Keratinocyte (primary cell): ENCODE measurements at regions not wholly inside any gene's neighbourhood (a gene's known extent, or its start where the extent isn't known, plus 50 kb on each side); places are given as distances from the start of the nearest gene placed in this dataset.

Experiments
- DNase-seq: peaks from one replicate; pipeline ENCODE4 v3.0.0-alpha.2; 2011; ENCODE audit warnings: low read depth, missing footprints, low spot score
- FAIRE-seq: peaks from 2 replicates; lab custom pipeline; 2011; peaks lifted over from hg19 to GRCh38; lab: Jason Lieb, UNC
- H2AFZ ChIP-seq: 2 replicates; pipeline ENCODE4 v1.6.0; 2012; ENCODE audit warnings: low read length, control low read depth, inconsistent platforms; ENCODE audit not compliant: control insufficient read depth
- H3K27ac ChIP-seq: 2 replicates; pipeline ENCODE4 v1.5.1; 2011; ENCODE audit warnings: low read length; ENCODE audit not compliant: control insufficient read depth, insufficient read depth
- H3K27me3 ChIP-seq: 3 replicates; pipeline ENCODE4 v1.6.0; 2011; ENCODE audit warnings: low read length; ENCODE audit not compliant: control insufficient read depth, insufficient read depth; ENCODE audit errors: extremely low read depth
- H3K36me3 ChIP-seq, 2 experiments: 2 replicates in 1 of 2; 3 replicates in 1 of 2; pipeline ENCODE4 v1.5.1; 2011; ENCODE audit warnings: low read length in 2 of 2, mild to moderate bottlenecking in 1 of 2; ENCODE audit not compliant: control insufficient read depth in 2 of 2, insufficient read depth in 2 of 2; ENCODE audit errors: extremely low read depth in 1 of 2
- H3K4me1 ChIP-seq: 3 replicates; pipeline ENCODE4 v1.5.1; 2011; ENCODE audit warnings: low read length; ENCODE audit not compliant: control insufficient read depth, insufficient read depth; ENCODE audit errors: extremely low read depth
- H3K4me2 ChIP-seq: 3 replicates; pipeline ENCODE4 v1.6.0; 2011; ENCODE audit warnings: low read depth, low read length; ENCODE audit not compliant: control insufficient read depth, insufficient read depth; ENCODE audit errors: extremely low read depth
- H3K4me3 ChIP-seq, 3 experiments: fragments of 200-600 bp in 1 of 3; sonication (generic) in 1 of 3; 2 replicates in 2 of 3; 3 replicates in 1 of 3; pipeline ENCODE4 v1.5.1; 2011 to 2016; ENCODE audit warnings: low read length in 3 of 3, mild to moderate bottlenecking in 3 of 3, control low read depth in 2 of 3, inconsistent platforms in 1 of 3, low read depth in 1 of 3, mixed read lengths in 1 of 3, mixed run types in 1 of 3, moderate library complexity in 1 of 3; ENCODE audit not compliant: control insufficient read depth in 2 of 3, insufficient read depth in 2 of 3; ENCODE audit errors: extremely low read depth in 1 of 3
- H3K79me2 ChIP-seq: 2 replicates; pipeline ENCODE4 v1.6.0; 2012; ENCODE audit warnings: low read length; ENCODE audit not compliant: control insufficient read depth, insufficient read depth
- H3K9ac ChIP-seq: 3 replicates; pipeline ENCODE4 v1.6.0; 2011; ENCODE audit warnings: low read length; ENCODE audit not compliant: control insufficient read depth, insufficient read depth; ENCODE audit errors: extremely low read depth
- H3K9me1 ChIP-seq: 3 replicates; pipeline ENCODE4 v1.6.0; 2011; ENCODE audit warnings: low read length; ENCODE audit not compliant: control insufficient read depth, insufficient read depth; ENCODE audit errors: extremely low read depth
- H3K9me3 ChIP-seq: 2 replicates; pipeline ENCODE4 v1.5.1; 2012; ENCODE audit warnings: low read depth, low read length; ENCODE audit not compliant: control insufficient read depth
- H4K20me1 ChIP-seq: 3 replicates; pipeline ENCODE4 v1.6.0; 2011; ENCODE audit warnings: low read length; ENCODE audit not compliant: control insufficient read depth, insufficient read depth; ENCODE audit errors: extremely low read depth
- EZH2 ChIP-seq: IDR thresholded peaks from one replicate; pipeline ENCODE4 v1.6.1; 2012; ENCODE audit warnings: inconsistent platforms, mild to moderate bottlenecking, low read length, moderate library complexity
- dilution Hi-C: fragments of 300-500 bp; cut with MboI; formaldehyde crosslinking; loops from one replicate; pipeline ENCODE4 v1.7.0; 2020; ENCODE audit warnings: low sequenced_read_pairs; ENCODE audit not compliant: extremely low pct_ligation_motif_present
- TF ChIP-seq, protein P1 (sequence below), 3 experiments: IDR thresholded peaks in 1 of 3; conservative IDR thresholded peaks in 1 of 3; optimal IDR thresholded peaks in 1 of 3; 2 replicates in 2 of 3; 3 replicates in 1 of 3; pipeline versions ENCODE3 to v1.5.1; 2011; ENCODE audit warnings: low read length in 3 of 3, mild to moderate bottlenecking in 3 of 3, moderate library complexity in 2 of 3, control low read depth in 1 of 3, inconsistent platforms in 1 of 3; ENCODE audit not compliant: insufficient read depth in 2 of 3; ENCODE audit errors: extremely low read depth in 1 of 3

DNA sequence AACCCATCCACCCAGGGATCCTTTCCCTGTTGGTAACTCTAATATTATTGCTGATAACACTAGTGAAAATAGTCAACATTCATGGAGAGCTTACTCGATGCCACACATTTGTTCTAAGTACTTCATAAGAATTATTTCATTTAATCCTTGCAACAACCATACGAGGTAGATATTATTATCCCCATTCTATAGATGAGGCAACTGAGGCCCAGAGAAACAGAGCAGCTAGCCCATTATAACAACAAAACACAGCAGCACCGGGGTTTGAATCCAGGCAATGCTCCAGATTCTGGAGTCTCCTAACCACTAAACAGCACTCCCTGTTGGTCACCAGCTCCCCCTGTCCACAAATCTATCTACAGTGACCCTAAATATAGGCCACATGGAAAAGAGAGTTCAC, 90.4 kb upstream of the PKDCC start:
- H3K27me3 ChIP-seq = peaks cover 9% of the 10 kb centered on the region
- H3K4me2 ChIP-seq = no peak overlapping the region
- no peaks in the 10 kb centered on the region for H3K9me3 ChIP-seq
- H3K4me3 ChIP-seq = no peak overlapping the region
- dilution Hi-C loops = no loop called here
- no peaks in the 10 kb centered on the region for H3K9me1 ChIP-seq
- H4K20me1 ChIP-seq = no peaks in the 10 kb centered on the region
- H2AFZ ChIP-seq = no peak overlapping the region
- H3K79me2 ChIP-seq = no peaks in the 10 kb centered on the region
- no peaks in the 10 kb centered on the region for H3K36me3 ChIP-seq
- no peak overlapping the region for H3K27ac ChIP-seq
- H3K9ac ChIP-seq = no peak overlapping the region
- no peak for FAIRE-seq
- no peak for DNase-seq
- TF ChIP-seq EZH2 = no peak
- TF ChIP-seq, protein P1, sequence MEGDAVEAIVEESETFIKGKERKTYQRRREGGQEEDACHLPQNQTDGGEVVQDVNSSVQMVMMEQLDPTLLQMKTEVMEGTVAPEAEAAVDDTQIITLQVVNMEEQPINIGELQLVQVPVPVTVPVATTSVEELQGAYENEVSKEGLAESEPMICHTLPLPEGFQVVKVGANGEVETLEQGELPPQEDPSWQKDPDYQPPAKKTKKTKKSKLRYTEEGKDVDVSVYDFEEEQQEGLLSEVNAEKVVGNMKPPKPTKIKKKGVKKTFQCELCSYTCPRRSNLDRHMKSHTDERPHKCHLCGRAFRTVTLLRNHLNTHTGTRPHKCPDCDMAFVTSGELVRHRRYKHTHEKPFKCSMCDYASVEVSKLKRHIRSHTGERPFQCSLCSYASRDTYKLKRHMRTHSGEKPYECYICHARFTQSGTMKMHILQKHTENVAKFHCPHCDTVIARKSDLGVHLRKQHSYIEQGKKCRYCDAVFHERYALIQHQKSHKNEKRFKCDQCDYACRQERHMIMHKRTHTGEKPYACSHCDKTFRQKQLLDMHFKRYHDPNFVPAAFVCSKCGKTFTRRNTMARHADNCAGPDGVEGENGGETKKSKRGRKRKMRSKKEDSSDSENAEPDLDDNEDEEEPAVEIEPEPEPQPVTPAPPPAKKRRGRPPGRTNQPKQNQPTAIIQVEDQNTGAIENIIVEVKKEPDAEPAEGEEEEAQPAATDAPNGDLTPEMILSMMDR (optimal IDR thresholded peaks at IDR 0.05 in 1 of 3, IDR thresholded peaks at IDR 0.05 in 1 of 3, conservative IDR thresholded peaks at IDR 0.05 in 1 of 3; ENCODE audit: extremely low read depth in 1 of 3, insufficient read depth in 2 of 3, low read length in 3 of 3) = no peak
- H3K4me1 ChIP-seq = no peaks in the 10 kb centered on the region

GRCh38 chr2:41958251-41958650, 89.6 kb upstream of the PKDCC start:
- Histone ChIP-seq H3K4me2 (no peak overlapping the region), H3K27me3 (peaks cover 9% of the 10 kb centered on the region), H4K20me1 (no peaks in the 10 kb centered on the region), H3K4me3 (no peak overlapping the region), H3K9me1 (no peaks in the 10 kb centered on the region), H3K27ac (no peak overlapping the region), H2AFZ (no peak overlapping the region), H3K9ac (no peak overlapping the region), H3K9me3 (no peaks in the 10 kb centered on the region), H3K4me1 (no peaks in the 10 kb centered on the region), H3K36me3 (no peaks in the 10 kb centered on the region), H3K79me2 (no peaks in the 10 kb centered on the region)
- dilution Hi-C loops = no loop called here
- FAIRE-seq (no peak), DNase-seq (no peak)
- TF ChIP-seq, protein P1 (optimal IDR thresholded peaks at IDR 0.05 in 1 of 3, IDR thresholded peaks at IDR 0.05 in 1 of 3, conservative IDR thresholded peaks at IDR 0.05 in 1 of 3; ENCODE audit: extremely low read depth in 1 of 3, insufficient read depth in 2 of 3, low read length in 3 of 3) = no peak
- TF ChIP-seq EZH2 = no peak
